ENCODE measurements at regions not wholly inside any gene's neighbourhood (a gene's known extent, or its start where the extent isn't known, plus 50 kb on each side); places are given as distances from the start of the nearest gene placed in this dataset.

DNA sequence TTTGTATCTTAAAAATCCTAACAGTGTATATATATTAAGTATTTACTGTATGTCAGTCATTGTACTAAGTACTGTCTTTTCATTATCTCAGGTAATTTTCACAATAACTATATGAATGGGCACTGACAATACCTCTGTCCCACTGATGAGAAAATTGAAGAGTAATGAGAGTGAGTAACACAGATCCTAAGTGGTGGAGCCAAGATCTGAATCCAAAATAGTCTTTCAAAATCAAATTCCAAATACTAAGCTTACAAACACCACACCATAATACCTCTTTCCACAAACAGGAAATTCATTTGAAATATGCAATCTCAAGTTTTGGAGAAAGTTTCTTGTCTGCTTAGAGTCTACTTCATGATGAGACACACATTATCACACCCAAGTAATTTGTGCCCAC, 105.9 kb upstream of the EDEM3 start:
- no peak for ATAC-seq
- Mint-ChIP-seq H3K27ac (no peak overlapping the region), H3K9me3 (no peaks in the 10 kb centered on the region), H3K4me1 (peaks cover 9% of the 10 kb centered on the region), H3K4me3 (no peak overlapping the region), H3K36me3 (ENCODE audit: low read depth) (no peaks in the 10 kb centered on the region), H3K27me3 (ENCODE audit: insufficient read depth, low read depth, poor library complexity) (peaks cover under 1% of the 10 kb centered on the region)
- Histone ChIP-seq H3K9me2 (ENCODE audit: insufficient read depth) (peaks cover 5% of the 10 kb centered on the region; the same call in 1 of the 2 replicates), H3F3A (replicated peaks; ENCODE audit: low read depth) (no peaks in the 10 kb centered on the region), H3K27me3 (ENCODE audit: insufficient read depth) (no peaks in the 10 kb centered on the region), H3K36me3 (ENCODE audit: insufficient read depth) (no peaks in the 10 kb centered on the region), H3K4me1 (ENCODE audit: insufficient read depth) (no peaks in the 10 kb centered on the region), H3K4me2 (no peak overlapping the region), H4K20me1 (replicated peaks; ENCODE audit: insufficient read depth) (no peaks in the 10 kb centered on the region), H3K27ac (ENCODE audit: low read depth) (no peak overlapping the region), H2AFZ (no peak overlapping the region), H3K79me2 (replicated peaks; ENCODE audit: insufficient read depth) (no peaks in the 10 kb centered on the region), H3K4me3 (no peak overlapping the region)
- TF ChIP-seq, protein P1, sequence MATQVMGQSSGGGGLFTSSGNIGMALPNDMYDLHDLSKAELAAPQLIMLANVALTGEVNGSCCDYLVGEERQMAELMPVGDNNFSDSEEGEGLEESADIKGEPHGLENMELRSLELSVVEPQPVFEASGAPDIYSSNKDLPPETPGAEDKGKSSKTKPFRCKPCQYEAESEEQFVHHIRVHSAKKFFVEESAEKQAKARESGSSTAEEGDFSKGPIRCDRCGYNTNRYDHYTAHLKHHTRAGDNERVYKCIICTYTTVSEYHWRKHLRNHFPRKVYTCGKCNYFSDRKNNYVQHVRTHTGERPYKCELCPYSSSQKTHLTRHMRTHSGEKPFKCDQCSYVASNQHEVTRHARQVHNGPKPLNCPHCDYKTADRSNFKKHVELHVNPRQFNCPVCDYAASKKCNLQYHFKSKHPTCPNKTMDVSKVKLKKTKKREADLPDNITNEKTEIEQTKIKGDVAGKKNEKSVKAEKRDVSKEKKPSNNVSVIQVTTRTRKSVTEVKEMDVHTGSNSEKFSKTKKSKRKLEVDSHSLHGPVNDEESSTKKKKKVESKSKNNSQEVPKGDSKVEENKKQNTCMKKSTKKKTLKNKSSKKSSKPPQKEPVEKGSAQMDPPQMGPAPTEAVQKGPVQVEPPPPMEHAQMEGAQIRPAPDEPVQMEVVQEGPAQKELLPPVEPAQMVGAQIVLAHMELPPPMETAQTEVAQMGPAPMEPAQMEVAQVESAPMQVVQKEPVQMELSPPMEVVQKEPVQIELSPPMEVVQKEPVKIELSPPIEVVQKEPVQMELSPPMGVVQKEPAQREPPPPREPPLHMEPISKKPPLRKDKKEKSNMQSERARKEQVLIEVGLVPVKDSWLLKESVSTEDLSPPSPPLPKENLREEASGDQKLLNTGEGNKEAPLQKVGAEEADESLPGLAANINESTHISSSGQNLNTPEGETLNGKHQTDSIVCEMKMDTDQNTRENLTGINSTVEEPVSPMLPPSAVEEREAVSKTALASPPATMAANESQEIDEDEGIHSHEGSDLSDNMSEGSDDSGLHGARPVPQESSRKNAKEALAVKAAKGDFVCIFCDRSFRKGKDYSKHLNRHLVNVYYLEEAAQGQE (IDR thresholded peaks at IDR 0.05; ENCODE audit: unreplicated experiment): no peak
- TF ChIP-seq STAT1 (IDR thresholded peaks at IDR 0.05; ENCODE audit: unreplicated experiment) (no peak), EZH2phosphoT487 (IDR thresholded peaks at IDR 0.05; ENCODE audit: unreplicated experiment) (no peak), NANOG (IDR thresholded peaks at IDR 0.05; ENCODE audit: borderline replicate concordance) (no peak), JUNB (IDR thresholded peaks at IDR 0.05; ENCODE audit: unreplicated experiment) (no peak), ZNF114 (CRISPR knock-in tag; IDR thresholded peaks at IDR 0.05) (no peak), ZNF331 (CRISPR knock-in tag; IDR thresholded peaks at IDR 0.05; ENCODE audit: low read depth) (no peak), EZH2 (IDR thresholded peaks at IDR 0.05; ENCODE audit: low read depth, unreplicated experiment) (no peak), POLR2AphosphoS5 (IDR thresholded peaks at IDR 0.05; ENCODE audit: low read depth) (no peak), CREB1 (CRISPR knock-in tag; IDR thresholded peaks at IDR 0.05; ENCODE audit: low read depth) (no peak)
- TF ChIP-seq, protein P2, sequence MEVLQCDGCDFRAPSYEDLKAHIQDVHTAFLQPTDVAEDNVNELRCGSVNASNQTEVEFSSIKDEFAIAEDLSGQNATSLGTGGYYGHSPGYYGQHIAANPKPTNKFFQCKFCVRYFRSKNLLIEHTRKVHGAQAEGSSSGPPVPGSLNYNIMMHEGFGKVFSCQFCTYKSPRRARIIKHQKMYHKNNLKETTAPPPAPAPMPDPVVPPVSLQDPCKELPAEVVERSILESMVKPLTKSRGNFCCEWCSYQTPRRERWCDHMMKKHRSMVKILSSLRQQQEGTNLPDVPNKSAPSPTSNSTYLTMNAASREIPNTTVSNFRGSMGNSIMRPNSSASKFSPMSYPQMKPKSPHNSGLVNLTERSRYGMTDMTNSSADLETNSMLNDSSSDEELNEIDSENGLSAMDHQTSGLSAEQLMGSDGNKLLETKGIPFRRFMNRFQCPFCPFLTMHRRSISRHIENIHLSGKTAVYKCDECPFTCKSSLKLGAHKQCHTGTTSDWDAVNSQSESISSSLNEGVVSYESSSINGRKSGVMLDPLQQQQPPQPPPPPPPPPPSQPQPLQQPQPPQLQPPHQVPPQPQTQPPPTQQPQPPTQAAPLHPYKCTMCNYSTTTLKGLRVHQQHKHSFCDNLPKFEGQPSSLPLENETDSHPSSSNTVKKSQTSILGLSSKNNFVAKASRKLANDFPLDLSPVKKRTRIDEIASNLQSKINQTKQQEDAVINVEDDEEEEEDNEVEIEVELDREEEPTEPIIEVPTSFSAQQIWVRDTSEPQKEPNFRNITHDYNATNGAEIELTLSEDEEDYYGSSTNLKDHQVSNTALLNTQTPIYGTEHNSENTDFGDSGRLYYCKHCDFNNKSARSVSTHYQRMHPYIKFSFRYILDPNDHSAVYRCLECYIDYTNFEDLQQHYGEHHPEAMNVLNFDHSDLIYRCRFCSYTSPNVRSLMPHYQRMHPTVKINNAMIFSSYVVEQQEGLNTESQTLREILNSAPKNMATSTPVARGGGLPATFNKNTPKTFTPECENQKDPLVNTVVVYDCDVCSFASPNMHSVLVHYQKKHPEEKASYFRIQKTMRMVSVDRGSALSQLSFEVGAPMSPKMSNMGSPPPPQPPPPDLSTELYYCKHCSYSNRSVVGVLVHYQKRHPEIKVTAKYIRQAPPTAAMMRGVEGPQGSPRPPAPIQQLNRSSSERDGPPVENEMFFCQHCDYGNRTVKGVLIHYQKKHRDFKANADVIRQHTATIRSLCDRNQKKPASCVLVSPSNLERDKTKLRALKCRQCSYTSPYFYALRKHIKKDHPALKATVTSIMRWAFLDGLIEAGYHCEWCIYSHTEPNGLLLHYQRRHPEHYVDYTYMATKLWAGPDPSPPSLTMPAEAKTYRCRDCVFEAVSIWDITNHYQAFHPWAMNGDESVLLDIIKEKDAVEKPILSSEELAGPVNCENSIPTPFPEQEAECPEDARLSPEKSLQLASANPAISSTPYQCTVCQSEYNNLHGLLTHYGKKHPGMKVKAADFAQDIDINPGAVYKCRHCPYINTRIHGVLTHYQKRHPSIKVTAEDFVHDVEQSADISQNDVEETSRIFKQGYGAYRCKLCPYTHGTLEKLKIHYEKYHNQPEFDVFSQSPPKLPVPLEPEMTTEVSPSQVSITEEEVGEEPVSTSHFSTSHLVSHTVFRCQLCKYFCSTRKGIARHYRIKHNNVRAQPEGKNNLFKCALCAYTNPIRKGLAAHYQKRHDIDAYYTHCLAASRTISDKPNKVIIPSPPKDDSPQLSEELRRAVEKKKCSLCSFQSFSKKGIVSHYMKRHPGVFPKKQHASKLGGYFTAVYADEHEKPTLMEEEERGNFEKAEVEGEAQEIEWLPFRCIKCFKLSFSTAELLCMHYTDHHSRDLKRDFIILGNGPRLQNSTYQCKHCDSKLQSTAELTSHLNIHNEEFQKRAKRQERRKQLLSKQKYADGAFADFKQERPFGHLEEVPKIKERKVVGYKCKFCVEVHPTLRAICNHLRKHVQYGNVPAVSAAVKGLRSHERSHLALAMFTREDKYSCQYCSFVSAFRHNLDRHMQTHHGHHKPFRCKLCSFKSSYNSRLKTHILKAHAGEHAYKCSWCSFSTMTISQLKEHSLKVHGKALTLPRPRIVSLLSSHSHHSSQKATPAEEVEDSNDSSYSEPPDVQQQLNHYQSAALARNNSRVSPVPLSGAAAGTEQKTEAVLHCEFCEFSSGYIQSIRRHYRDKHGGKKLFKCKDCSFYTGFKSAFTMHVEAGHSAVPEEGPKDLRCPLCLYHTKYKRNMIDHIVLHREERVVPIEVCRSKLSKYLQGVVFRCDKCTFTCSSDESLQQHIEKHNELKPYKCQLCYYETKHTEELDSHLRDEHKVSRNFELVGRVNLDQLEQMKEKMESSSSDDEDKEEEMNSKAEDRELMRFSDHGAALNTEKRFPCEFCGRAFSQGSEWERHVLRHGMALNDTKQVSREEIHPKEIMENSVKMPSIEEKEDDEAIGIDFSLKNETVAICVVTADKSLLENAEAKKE (CRISPR knock-in tag; IDR thresholded peaks at IDR 0.05): no peak
- TF ChIP-seq, protein P3, sequence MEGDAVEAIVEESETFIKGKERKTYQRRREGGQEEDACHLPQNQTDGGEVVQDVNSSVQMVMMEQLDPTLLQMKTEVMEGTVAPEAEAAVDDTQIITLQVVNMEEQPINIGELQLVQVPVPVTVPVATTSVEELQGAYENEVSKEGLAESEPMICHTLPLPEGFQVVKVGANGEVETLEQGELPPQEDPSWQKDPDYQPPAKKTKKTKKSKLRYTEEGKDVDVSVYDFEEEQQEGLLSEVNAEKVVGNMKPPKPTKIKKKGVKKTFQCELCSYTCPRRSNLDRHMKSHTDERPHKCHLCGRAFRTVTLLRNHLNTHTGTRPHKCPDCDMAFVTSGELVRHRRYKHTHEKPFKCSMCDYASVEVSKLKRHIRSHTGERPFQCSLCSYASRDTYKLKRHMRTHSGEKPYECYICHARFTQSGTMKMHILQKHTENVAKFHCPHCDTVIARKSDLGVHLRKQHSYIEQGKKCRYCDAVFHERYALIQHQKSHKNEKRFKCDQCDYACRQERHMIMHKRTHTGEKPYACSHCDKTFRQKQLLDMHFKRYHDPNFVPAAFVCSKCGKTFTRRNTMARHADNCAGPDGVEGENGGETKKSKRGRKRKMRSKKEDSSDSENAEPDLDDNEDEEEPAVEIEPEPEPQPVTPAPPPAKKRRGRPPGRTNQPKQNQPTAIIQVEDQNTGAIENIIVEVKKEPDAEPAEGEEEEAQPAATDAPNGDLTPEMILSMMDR (conservative IDR thresholded peaks at IDR 0.05; ENCODE audit: low read depth in 2 of 2): no peak
- TF ChIP-seq, protein P4, sequence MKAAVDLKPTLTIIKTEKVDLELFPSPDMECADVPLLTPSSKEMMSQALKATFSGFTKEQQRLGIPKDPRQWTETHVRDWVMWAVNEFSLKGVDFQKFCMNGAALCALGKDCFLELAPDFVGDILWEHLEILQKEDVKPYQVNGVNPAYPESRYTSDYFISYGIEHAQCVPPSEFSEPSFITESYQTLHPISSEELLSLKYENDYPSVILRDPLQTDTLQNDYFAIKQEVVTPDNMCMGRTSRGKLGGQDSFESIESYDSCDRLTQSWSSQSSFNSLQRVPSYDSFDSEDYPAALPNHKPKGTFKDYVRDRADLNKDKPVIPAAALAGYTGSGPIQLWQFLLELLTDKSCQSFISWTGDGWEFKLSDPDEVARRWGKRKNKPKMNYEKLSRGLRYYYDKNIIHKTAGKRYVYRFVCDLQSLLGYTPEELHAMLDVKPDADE (IDR thresholded peaks at IDR 0.05): no peak
- no peak for DNase-seq (ENCODE audit: low spot score)
